Right ventricle myocardium inferior (tissue), 1 donor: ENCODE measurements at regions not wholly inside any gene's neighbourhood (a gene's known extent, or its start where the extent isn't known, plus 50 kb on each side); places are given as distances from the start of the nearest gene placed in this dataset.
"Not testable (repeated sequence)": the region's sequence is repeated elsewhere in the genome, so short reads cannot be mapped to it uniquely, and the experiment has no call there.

Source experiments
- ATAC-seq: fragments of 200-7000 bp; cut with Tn5 transposase; one replicate; pipeline ENCODE4 v1.9.1; 2020; ENCODE audit warnings: mild to moderate bottlenecking, moderate library complexity
- DNase-seq: peaks from one replicate; pipeline ENCODE4 v3.0.0; 2021; ENCODE audit errors: missing footprints
- intact Hi-C: fragments of 100-400 bp; cut with DNase I; formaldehyde crosslinking; loops from one replicate; pipeline ENCODE4 v1.11.0; 2022
- donor health status: DM: no; HTN: yes; CAD: no; lungs with severe emphysema.

- ATAC-seq, intact Hi-C loops, DNase-seq: not testable (repeated sequence)
Observed at GRCh38 chrX:125493004-125493403, 173.3 kb downstream of the TEX13C start.

- intact Hi-C loops = no loop called here
- no peak for ATAC-seq
Observed at GRCh38 chrX:125497667-125498066, 178.0 kb downstream of the TEX13C start.

GRCh38 chrX:125503769-125504168 lies 184.1 kb downstream of the TEX13C start:
- DNase-seq = no peak
- intact Hi-C loops = no loop called here
- no peak for ATAC-seq

More at GRCh38 chrX:125497667-125498066, 178.0 kb downstream of the TEX13C start:
- no peak for DNase-seq

- DNase-seq (no peak), ATAC-seq (no peak)
- intact Hi-C loops = no loop called here
Observed at GRCh38 chrX:125505207-125505606, 185.5 kb downstream of the TEX13C start.

- ATAC-seq (no peak), DNase-seq (no peak)
- intact Hi-C loops = no loop called here
Observed at GRCh38 chrX:125507119-125507518, 187.4 kb downstream of the TEX13C start.

GRCh38 chrX:125520029-125520428 lies 200.4 kb downstream of the TEX13C start:
- ATAC-seq (no peak), DNase-seq (no peak)
- intact Hi-C loops = no loop called here

- no peak for ATAC-seq
- intact Hi-C loops = no loop called here
Observed at GRCh38 chrX:125522752-125523151, 203.1 kb downstream of the TEX13C start.

GRCh38 chrX:125532411-125533089 lies 212.9 kb downstream of the TEX13C start:
- ATAC-seq (no peak), DNase-seq (no peak)
- intact Hi-C loops = no loop called here

More at GRCh38 chrX:125522752-125523151, 203.1 kb downstream of the TEX13C start:
- no peak for DNase-seq

- ATAC-seq (no peak), DNase-seq (no peak)
- intact Hi-C loops = no loop called here
Observed at GRCh38 chrX:125533352-125533751, 213.7 kb downstream of the TEX13C start.

- intact Hi-C loops = no loop called here
- no peak for ATAC-seq
- no peak for DNase-seq
Observed at GRCh38 chrX:125544031-125544660, 224.5 kb downstream of the TEX13C start.

- ATAC-seq (no peak), DNase-seq (no peak)
- intact Hi-C loops = no loop called here
Observed at GRCh38 chrX:125544856-125545255, 225.2 kb downstream of the TEX13C start.

- ATAC-seq (no peak), DNase-seq (no peak)
- intact Hi-C loops = no loop called here
Observed at GRCh38 chrX:125577479-125577878, 257.8 kb downstream of the TEX13C start.

- DNase-seq (no peak), ATAC-seq (no peak)
- intact Hi-C loops = no loop called here
Observed at GRCh38 chrX:125604448-125604847, 284.8 kb downstream of the TEX13C start.

- ATAC-seq = no peak
- intact Hi-C loops = no loop called here
Observed at GRCh38 chrX:125605145-125605544, 285.5 kb downstream of the TEX13C start.

GRCh38 chrX:125614591-125615343 lies 295.1 kb downstream of the TEX13C start:
- intact Hi-C loops, DNase-seq, ATAC-seq: not testable (repeated sequence)

More at GRCh38 chrX:125605145-125605544, 285.5 kb downstream of the TEX13C start:
- DNase-seq = no peak

GRCh38 chrX:125620715-125621587 lies 301.3 kb downstream of the TEX13C start:
- DNase-seq = no peak
- intact Hi-C loops = no loop called here
- no peak for ATAC-seq

- ATAC-seq (no peak), DNase-seq (no peak)
- intact Hi-C loops = no loop called here
Observed at GRCh38 chrX:125621588-125621927, 301.9 kb downstream of the TEX13C start.

GRCh38 chrX:125622899-125623298 lies 303.2 kb downstream of the TEX13C start:
- intact Hi-C loops = no loop called here
- ATAC-seq = no peak
- DNase-seq = no peak

- intact Hi-C loops = no loop called here
- ATAC-seq = no peak
- no peak for DNase-seq
Observed at GRCh38 chrX:125627676-125628075, 308.0 kb downstream of the TEX13C start.
